BLaER1 (cell line): ENCODE measurements at regions not wholly inside any gene's neighbourhood (a gene's known extent, or its start where the extent isn't known, plus 50 kb on each side); places are given as distances from the start of the nearest gene placed in this dataset.

Experiments
- H3K27ac ChIP-seq: shearing (Covaris generic); formaldehyde crosslinking; 2 replicates; pipeline ENCODE4 v1.8.1; 2022
- H3K27me3 ChIP-seq: shearing (Covaris generic); formaldehyde crosslinking; 2 replicates; pipeline ENCODE4 v1.8.1; 2022
- H3K36me3 ChIP-seq: shearing (Covaris generic); formaldehyde crosslinking; 2 replicates; pipeline ENCODE4 v1.8.1; 2022
- H3K4me1 ChIP-seq: shearing (Covaris generic); formaldehyde crosslinking; 2 replicates; pipeline ENCODE4 v1.8.1; 2022
- H3K4me2 ChIP-seq: shearing (Covaris generic); formaldehyde crosslinking; 2 replicates; pipeline ENCODE4 v1.8.1; 2022
- H3K4me3 ChIP-seq: shearing (Covaris generic); formaldehyde crosslinking; 2 replicates; pipeline ENCODE4 v1.8.1; 2022
- H3K9ac ChIP-seq: shearing (Covaris generic); formaldehyde crosslinking; 2 replicates; pipeline ENCODE4 v1.8.1; 2022
- H3K9me3 ChIP-seq: shearing (Covaris generic); formaldehyde crosslinking; 2 replicates; pipeline ENCODE4 v1.8.1; 2022
- H4K20me1 ChIP-seq: shearing (Covaris generic); formaldehyde crosslinking; 2 replicates; pipeline ENCODE4 v1.8.1; 2022
- Cebpa-rat ChIP-seq: shearing (Covaris generic); IDR thresholded peaks from 2 replicates; pipeline ENCODE4 v1.8.1; 2022

DNA sequence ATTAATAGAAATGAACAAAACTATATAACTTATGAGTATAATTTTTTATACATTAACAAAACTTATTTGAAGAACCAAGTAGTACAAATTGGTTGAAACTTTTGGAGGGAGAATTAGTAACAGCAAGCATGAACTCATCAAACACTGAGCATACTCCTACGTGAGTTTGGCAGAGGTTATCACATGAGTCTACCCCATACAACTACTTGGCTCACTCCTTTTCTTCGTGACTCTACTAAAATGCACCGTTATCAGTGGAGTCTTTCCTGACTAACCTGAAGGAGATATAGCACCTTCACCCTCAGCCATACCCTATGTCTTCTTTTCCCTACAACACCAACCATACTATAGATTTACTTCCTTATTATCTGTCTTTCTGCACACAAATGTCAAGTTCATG lies 794.2 kb downstream of the TFAP2A start:
- no peak overlapping the region for H3K27ac ChIP-seq
- no peaks in the 10 kb centered on the region for H4K20me1 ChIP-seq
- H3K9ac ChIP-seq: no peak overlapping the region
- H3K27me3 ChIP-seq: no peaks in the 10 kb centered on the region
- no peak for TF ChIP-seq Cebpa-rat
- H3K4me1 ChIP-seq: peaks cover 7% of the 10 kb centered on the region; the same call in 1 of the 2 replicates
- H3K4me3 ChIP-seq: no peak overlapping the region
- H3K4me2 ChIP-seq: no peak overlapping the region
- H3K9me3 ChIP-seq: no peaks in the 10 kb centered on the region
- no peaks in the 10 kb centered on the region for H3K36me3 ChIP-seq

GRCh38 chr6:9620263-9620662 lies 794.6 kb downstream of the TFAP2A start:
- TF ChIP-seq Cebpa-rat: no peak
- no peak overlapping the region for H3K27ac ChIP-seq
- H3K9me3 ChIP-seq: no peaks in the 10 kb centered on the region
- peaks cover 7% of the 10 kb centered on the region; the same call in 1 of the 2 replicates for H3K4me1 ChIP-seq
- H3K9ac ChIP-seq: no peak overlapping the region
- no peaks in the 10 kb centered on the region for H3K27me3 ChIP-seq
- no peaks in the 10 kb centered on the region for H3K36me3 ChIP-seq
- no peak overlapping the region for H3K4me2 ChIP-seq
- no peaks in the 10 kb centered on the region for H4K20me1 ChIP-seq
- no peak overlapping the region for H3K4me3 ChIP-seq

GRCh38 chr6:9614778-9615177 lies 800.1 kb downstream of the TFAP2A start:
- H3K4me1 ChIP-seq: no peaks in the 10 kb centered on the region
- no peak overlapping the region for H3K9ac ChIP-seq
- H3K4me2 ChIP-seq: no peak overlapping the region
- H4K20me1 ChIP-seq: no peaks in the 10 kb centered on the region
- H3K27me3 ChIP-seq: no peaks in the 10 kb centered on the region
- H3K9me3 ChIP-seq: no peaks in the 10 kb centered on the region
- no peak overlapping the region for H3K4me3 ChIP-seq
- no peak for TF ChIP-seq Cebpa-rat
- H3K36me3 ChIP-seq: no peaks in the 10 kb centered on the region
- no peak overlapping the region for H3K27ac ChIP-seq

- no peak overlapping the region for H3K4me2 ChIP-seq
- no peaks in the 10 kb centered on the region for H3K9me3 ChIP-seq
- no peaks in the 10 kb centered on the region for H3K27me3 ChIP-seq
- H3K4me3 ChIP-seq: no peak overlapping the region
- no peaks in the 10 kb centered on the region for H3K36me3 ChIP-seq
- H3K4me1 ChIP-seq: no peaks in the 10 kb centered on the region
- no peak for TF ChIP-seq Cebpa-rat
- H3K9ac ChIP-seq: no peak overlapping the region
- H3K27ac ChIP-seq: no peak overlapping the region
- no peaks in the 10 kb centered on the region for H4K20me1 ChIP-seq
Measured at GRCh38 chr6:9612489-9612888, 802.4 kb downstream of the TFAP2A start.

DNA sequence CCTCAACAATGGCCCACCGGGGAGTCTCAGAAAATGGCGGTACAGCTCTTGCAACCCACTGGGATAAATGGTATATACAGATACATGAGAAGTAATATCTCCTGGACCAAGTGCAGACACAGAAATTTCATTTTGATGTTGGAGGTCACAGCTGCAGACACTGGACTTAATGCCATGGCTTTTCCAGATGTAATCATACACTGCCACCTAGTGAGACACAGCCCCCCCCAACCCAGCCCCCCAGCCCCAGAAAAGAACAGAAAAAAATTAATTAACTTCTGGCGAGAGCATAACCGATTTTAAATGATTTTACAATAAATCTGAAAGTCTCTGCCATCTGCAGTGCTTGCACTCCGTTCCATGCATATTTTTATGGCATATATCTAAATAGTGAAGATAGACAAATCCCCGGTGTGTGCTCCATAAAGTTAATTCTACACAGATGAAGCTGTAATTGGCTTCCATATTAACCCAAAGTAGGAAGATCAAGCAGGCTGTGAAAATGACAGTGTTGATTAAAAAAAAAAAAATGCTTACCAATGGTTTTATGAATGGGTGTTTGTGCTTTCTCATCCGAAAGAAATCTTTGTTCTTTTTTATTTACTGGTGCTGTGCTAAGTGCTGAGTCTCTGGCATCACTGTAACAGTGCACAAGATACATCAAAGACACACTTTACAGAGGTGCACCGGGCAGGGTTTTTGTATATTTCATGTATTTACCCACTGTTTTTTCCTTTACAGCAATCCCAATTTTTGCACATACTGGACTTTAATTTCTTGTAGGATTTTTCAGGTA lies 804.1 kb downstream of the TFAP2A start:
- H3K9me3 ChIP-seq: no peaks in the 10 kb centered on the region
- no peaks in the 10 kb centered on the region for H3K4me1 ChIP-seq
- TF ChIP-seq Cebpa-rat: no peak
- no peak overlapping the region for H3K9ac ChIP-seq
- H3K4me3 ChIP-seq: no peak overlapping the region
- no peak overlapping the region for H3K27ac ChIP-seq
- H3K4me2 ChIP-seq: no peak overlapping the region
- no peaks in the 10 kb centered on the region for H3K27me3 ChIP-seq
- no peaks in the 10 kb centered on the region for H3K36me3 ChIP-seq
- H4K20me1 ChIP-seq: no peaks in the 10 kb centered on the region

DNA sequence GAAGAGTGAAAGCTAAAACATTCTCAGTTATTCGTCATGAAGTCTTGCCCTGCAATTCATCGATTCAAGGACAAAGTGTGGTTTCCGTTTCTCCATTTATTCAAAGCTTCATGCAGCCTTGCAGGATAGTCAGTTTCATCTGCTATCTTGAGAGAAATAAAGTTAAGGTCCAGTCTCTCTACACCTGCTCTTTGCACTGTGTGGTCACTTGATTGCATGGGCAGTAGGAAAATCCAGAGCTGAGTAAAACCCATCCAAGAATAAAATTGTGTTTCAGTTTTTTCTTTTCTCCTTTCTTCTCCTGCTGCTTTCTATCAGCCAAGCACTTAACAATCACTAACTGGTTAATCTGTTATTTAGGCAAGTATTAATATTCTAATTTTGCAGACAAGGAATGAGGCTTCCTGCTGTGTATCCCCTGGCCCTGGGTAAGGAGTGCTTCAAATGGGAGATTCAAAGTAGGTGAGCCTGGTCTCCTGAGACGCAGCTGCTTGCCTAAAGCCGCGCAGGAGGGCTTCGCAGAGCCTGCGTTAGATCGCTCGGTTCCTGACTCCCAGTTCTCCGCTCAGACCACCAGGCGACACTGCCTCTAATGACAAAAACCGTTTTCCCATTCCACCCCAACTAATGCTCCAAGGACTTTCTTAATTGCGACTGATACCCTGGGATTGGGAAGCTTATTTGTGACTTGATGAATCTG lies 808.3 kb downstream of the TFAP2A start:
- Histone ChIP-seq H4K20me1 (no peaks in the 10 kb centered on the region), H3K9ac (no peak overlapping the region), H3K4me3 (no peak overlapping the region), H3K27ac (no peak overlapping the region), H3K4me1 (no peaks in the 10 kb centered on the region), H3K36me3 (no peaks in the 10 kb centered on the region), H3K27me3 (no peaks in the 10 kb centered on the region), H3K9me3 (no peaks in the 10 kb centered on the region), H3K4me2 (no peak overlapping the region)
- no peak for TF ChIP-seq Cebpa-rat

DNA sequence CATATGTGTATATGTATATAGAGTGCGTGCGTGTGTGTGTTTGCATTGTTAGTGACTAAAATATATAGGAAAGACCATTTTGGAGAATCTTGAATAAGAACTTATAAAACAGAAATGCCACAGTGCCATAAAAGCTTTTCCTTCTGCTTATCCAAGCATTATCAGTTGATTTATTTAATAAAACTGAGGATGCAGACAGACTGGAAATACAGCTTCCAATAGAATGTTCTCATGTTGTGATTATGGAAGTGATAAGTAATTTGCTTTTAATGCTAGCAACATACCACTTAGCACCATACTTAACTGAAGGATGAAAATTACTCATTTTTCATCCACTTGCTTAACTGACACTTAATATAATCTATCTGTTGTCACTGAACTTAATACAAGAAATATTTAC lies 820.1 kb downstream of the TFAP2A start:
- no peak for TF ChIP-seq Cebpa-rat

GRCh38 chr6:9593554-9593953 lies 821.3 kb downstream of the TFAP2A start:
- H3K9ac ChIP-seq: no peak overlapping the region
- no peak overlapping the region for H3K27ac ChIP-seq
- no peaks in the 10 kb centered on the region for H3K9me3 ChIP-seq
- TF ChIP-seq Cebpa-rat: no peak
- H3K36me3 ChIP-seq: no peaks in the 10 kb centered on the region
- no peaks in the 10 kb centered on the region for H3K4me1 ChIP-seq
- H3K4me3 ChIP-seq: no peak overlapping the region
- H4K20me1 ChIP-seq: no peaks in the 10 kb centered on the region
- H3K4me2 ChIP-seq: no peak overlapping the region
- H3K27me3 ChIP-seq: no peaks in the 10 kb centered on the region

More for the DNA sequence above, 820.1 kb downstream of the TFAP2A start:
- Histone ChIP-seq H3K4me1 (no peaks in the 10 kb centered on the region), H3K4me3 (no peak overlapping the region), H3K36me3 (no peaks in the 10 kb centered on the region), H4K20me1 (no peaks in the 10 kb centered on the region), H3K9me3 (no peaks in the 10 kb centered on the region), H3K9ac (no peak overlapping the region), H3K27me3 (no peaks in the 10 kb centered on the region), H3K27ac (no peak overlapping the region), H3K4me2 (no peak overlapping the region)

DNA sequence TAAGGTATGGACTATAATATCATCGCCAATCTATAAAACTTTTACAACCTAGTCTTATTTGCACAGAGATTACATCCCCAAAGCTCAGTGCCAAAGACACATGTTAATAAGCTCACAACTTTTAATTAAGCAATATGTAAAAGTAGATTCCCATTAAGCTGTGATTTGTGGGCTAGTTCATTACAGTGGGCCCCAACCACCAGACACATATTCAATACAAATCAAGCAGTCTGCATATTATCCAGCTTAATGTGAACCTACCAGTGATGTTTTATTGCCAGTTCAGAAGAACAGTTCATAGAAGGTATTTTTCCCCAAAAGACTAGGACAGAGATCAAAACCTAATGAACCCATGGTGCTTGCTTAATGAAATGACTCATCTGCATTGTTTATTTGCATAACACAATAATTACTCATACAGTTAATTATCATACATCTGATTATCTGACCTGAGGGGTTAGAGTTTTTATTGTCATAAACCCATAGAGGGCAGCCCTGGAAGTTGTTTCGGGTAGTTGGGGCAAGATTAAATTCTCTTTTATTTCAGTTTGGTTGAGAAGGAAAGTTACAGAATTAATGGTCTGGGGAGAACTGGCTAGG lies 831.0 kb downstream of the TFAP2A start:
- H3K4me1 ChIP-seq: no peaks in the 10 kb centered on the region
- no peaks in the 10 kb centered on the region for H3K27me3 ChIP-seq
- H3K4me3 ChIP-seq: no peak overlapping the region
- no peaks in the 10 kb centered on the region for H3K36me3 ChIP-seq
- no peak overlapping the region for H3K9ac ChIP-seq
- TF ChIP-seq Cebpa-rat: no peak
- H3K27ac ChIP-seq: no peak overlapping the region
- no peaks in the 10 kb centered on the region for H4K20me1 ChIP-seq
- no peaks in the 10 kb centered on the region for H3K9me3 ChIP-seq
- no peak overlapping the region for H3K4me2 ChIP-seq

- Histone ChIP-seq H3K36me3 (no peaks in the 10 kb centered on the region), H3K4me2 (no peak overlapping the region), H4K20me1 (no peaks in the 10 kb centered on the region), H3K9ac (no peak overlapping the region), H3K27ac (no peak overlapping the region), H3K27me3 (no peaks in the 10 kb centered on the region), H3K9me3 (no peaks in the 10 kb centered on the region), H3K4me1 (no peaks in the 10 kb centered on the region), H3K4me3 (no peak overlapping the region)
- no peak for TF ChIP-seq Cebpa-rat
Measured at GRCh38 chr6:9581155-9581554, 833.7 kb downstream of the TFAP2A start.
